ENCODE measurements at regions not wholly inside any gene's neighbourhood (a gene's known extent, or its start where the extent isn't known, plus 50 kb on each side); places are given as distances from the start of the nearest gene placed in this dataset.

- TF ChIP-seq CTCF (IDR thresholded peaks at IDR 0.05) (no peak), ELF1 (IDR thresholded peaks at IDR 0.05) (no peak), EP300 (IDR thresholded peaks at IDR 0.05; ENCODE audit: borderline replicate concordance in 1 of 2, low read depth in 1 of 2, low read length in 1 of 2) (no peak), RFX5 (IDR thresholded peaks at IDR 0.05; ENCODE audit: low read length) (no peak), TAF1 (IDR thresholded peaks at IDR 0.05; ENCODE audit: borderline replicate concordance, low read depth, low read length) (no peak), SMC3 (IDR thresholded peaks at IDR 0.05; ENCODE audit: low read depth, low read length) (no peak)
Measured at GRCh38 chr1:232422898-232423297, 207.0 kb downstream of the SIPA1L2 start (continued).

- H3K4me3 ChIP-seq (ENCODE audit: low read depth in 2 of 2, low read length in 1 of 2) = no peak overlapping the region
- ChIA-PET CTCF (interaction anchor here (0.9 kb wide), 1 partner anchor 811 kb away, joined by 3 read pairs; no protein-coding TSS in a partner anchor), POLR2A (no interaction called here)
- H3K4me2 ChIP-seq = no peak overlapping the region
- H4K20me1 ChIP-seq (ENCODE audit: insufficient read depth) = no peaks in the 10 kb centered on the region
- TF ChIP-seq GATA2 (CRISPR knock-in tag; IDR thresholded peaks at IDR 0.05) = no peak
- TF ChIP-seq CTCF (IDR thresholded peaks at IDR 0.05) = no peak
- TF ChIP-seq REST (IDR thresholded peaks at IDR 0.05; ENCODE audit: low read depth, low read length) = no peak
- TF ChIP-seq MAX (IDR thresholded peaks at IDR 0.05; ENCODE audit: low read depth) = no peak
- no peak for TF ChIP-seq SMC3 (IDR thresholded peaks at IDR 0.05; ENCODE audit: low read depth, low read length)
- TF ChIP-seq RFX5 (IDR thresholded peaks at IDR 0.05; ENCODE audit: low read length) = no peak
- TF ChIP-seq TEAD4 (IDR thresholded peaks at IDR 0.05; ENCODE audit: borderline replicate concordance, insufficient read depth) = no peak
- no peak overlapping the region for H2AFZ ChIP-seq (ENCODE audit: low read depth)
- no peaks in the 10 kb centered on the region for H3F3A ChIP-seq (replicated peaks; ENCODE audit: insufficient read depth)
- H3K4me1 ChIP-seq (ENCODE audit: control insufficient read depth in 1 of 2, insufficient read depth in 2 of 2, low read depth in 1 of 2, low read length in 1 of 2) = no peaks in the 10 kb centered on the region
- H3K9ac ChIP-seq = no peak overlapping the region
- H3K27ac ChIP-seq (ENCODE audit: low read depth in 2 of 2, low read length in 1 of 2) = no peak overlapping the region
- no peaks in the 10 kb centered on the region for H3K9me2 ChIP-seq
- DNase-seq = no peak
- H3K27me3 ChIP-seq (ENCODE audit: insufficient read depth) = no peaks in the 10 kb centered on the region
- no peaks in the 10 kb centered on the region for H3K9me3 ChIP-seq
- H3K79me2 ChIP-seq (ENCODE audit: insufficient read depth) = no peaks in the 10 kb centered on the region
- H3K36me3 ChIP-seq (replicated peaks in 1 of 2; ENCODE audit: control insufficient read depth in 1 of 2, insufficient read depth in 2 of 2, low read length in 1 of 2) = no peaks in the 10 kb centered on the region
Measured at GRCh38 chr1:232422098-232422497, 207.8 kb downstream of the SIPA1L2 start.

All from SK-N-SH (cell line).